Endothelial cell (in vitro differentiated cells): ENCODE measurements at regions not wholly inside any gene's neighbourhood (a gene's known extent, or its start where the extent isn't known, plus 50 kb on each side); places are given as distances from the start of the nearest gene placed in this dataset.

Experiments
- DNase-seq: peaks from one replicate; pipeline ENCODE4 v3.0.0; 2021; ENCODE audit warnings: low spot score
- H3K27ac Mint-ChIP-seq: one replicate; pipeline ENCODE4 v1.8.0; 2021; ENCODE audit warnings: mixed read lengths, inconsistent platforms; ENCODE audit not compliant: unreplicated experiment
- H3K27me3 Mint-ChIP-seq: one replicate; pipeline ENCODE4 v1.8.0; 2021; ENCODE audit warnings: mild to moderate bottlenecking, moderate library complexity, mixed read lengths, inconsistent platforms; ENCODE audit not compliant: unreplicated experiment
- H3K36me3 Mint-ChIP-seq: one replicate; pipeline ENCODE4 v1.8.0; 2021; ENCODE audit warnings: mild to moderate bottlenecking, low read depth, mixed read lengths, inconsistent platforms; ENCODE audit not compliant: unreplicated experiment
- H3K4me1 Mint-ChIP-seq: one replicate; pipeline ENCODE4 v1.8.0; 2021; ENCODE audit warnings: mild to moderate bottlenecking, mixed read lengths, inconsistent platforms; ENCODE audit not compliant: unreplicated experiment
- H3K4me3 Mint-ChIP-seq: one replicate; pipeline ENCODE4 v1.8.0; 2021; ENCODE audit warnings: mild to moderate bottlenecking, mixed read lengths, inconsistent platforms; ENCODE audit not compliant: unreplicated experiment
- H3K9me3 Mint-ChIP-seq: one replicate; pipeline ENCODE4 v1.8.0; 2021; ENCODE audit warnings: mixed read lengths, inconsistent platforms; ENCODE audit not compliant: unreplicated experiment
- TF ChIP-seq, protein P1 (sequence below): fragments of 200-600 bp; sonication (generic); IDR thresholded peaks from one replicate; pipeline ENCODE4 v1.5.0; 2021; ENCODE audit warnings: antibody characterized with exemption; ENCODE audit not compliant: unreplicated experiment

- DNase-seq: no peak
- no peaks in the 10 kb centered on the region for H3K9me3 Mint-ChIP-seq
- H3K4me1 Mint-ChIP-seq: peaks cover 17% of the 10 kb centered on the region
- TF ChIP-seq, protein P1, sequence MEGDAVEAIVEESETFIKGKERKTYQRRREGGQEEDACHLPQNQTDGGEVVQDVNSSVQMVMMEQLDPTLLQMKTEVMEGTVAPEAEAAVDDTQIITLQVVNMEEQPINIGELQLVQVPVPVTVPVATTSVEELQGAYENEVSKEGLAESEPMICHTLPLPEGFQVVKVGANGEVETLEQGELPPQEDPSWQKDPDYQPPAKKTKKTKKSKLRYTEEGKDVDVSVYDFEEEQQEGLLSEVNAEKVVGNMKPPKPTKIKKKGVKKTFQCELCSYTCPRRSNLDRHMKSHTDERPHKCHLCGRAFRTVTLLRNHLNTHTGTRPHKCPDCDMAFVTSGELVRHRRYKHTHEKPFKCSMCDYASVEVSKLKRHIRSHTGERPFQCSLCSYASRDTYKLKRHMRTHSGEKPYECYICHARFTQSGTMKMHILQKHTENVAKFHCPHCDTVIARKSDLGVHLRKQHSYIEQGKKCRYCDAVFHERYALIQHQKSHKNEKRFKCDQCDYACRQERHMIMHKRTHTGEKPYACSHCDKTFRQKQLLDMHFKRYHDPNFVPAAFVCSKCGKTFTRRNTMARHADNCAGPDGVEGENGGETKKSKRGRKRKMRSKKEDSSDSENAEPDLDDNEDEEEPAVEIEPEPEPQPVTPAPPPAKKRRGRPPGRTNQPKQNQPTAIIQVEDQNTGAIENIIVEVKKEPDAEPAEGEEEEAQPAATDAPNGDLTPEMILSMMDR: no peak
- H3K36me3 Mint-ChIP-seq: peaks cover 3% of the 10 kb centered on the region
- H3K4me3 Mint-ChIP-seq: no peak overlapping the region
- no peak overlapping the region for H3K27ac Mint-ChIP-seq
- peaks cover 18% of the 10 kb centered on the region for H3K27me3 Mint-ChIP-seq
Measured at GRCh38 chr7:155363852-155364600, 66.3 kb downstream of the INSIG1 start.

DNA sequence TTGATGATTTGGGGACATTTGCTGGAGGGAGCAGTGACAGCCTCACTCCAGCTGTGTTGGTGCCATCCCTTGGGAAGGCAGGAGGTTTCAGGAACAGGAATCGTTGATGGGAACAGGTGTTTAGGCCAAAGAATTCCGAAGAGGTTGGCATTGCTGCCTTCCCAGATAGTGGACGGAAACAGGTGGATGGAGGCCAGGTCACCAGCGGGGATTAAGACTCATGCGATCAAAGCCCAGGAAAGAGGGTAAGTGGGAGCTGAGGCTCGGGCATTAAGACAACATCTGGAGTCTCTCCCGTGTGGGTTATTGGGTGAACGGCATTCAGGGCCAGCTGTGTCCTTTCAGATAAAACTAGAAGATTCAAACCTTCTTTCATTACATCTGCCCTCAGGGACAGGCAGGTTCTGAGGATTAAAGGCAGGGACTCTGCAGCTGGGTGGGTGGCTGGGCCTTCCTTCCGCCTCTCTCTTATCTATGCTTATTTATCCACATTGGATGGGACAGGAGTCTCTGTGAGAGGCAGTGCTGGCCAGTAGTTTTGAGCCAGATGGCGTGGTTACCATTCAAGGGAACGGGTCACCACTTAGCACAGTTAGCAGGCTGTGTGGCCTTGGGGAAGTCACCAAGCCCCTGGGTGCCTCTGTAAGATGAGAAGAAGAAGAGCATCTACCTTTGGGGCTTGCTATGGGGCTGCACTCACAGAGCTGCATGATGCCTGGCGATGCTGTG is 67.6 kb downstream of the INSIG1 start:
- H3K9me3 Mint-ChIP-seq: no peaks in the 10 kb centered on the region
- H3K4me1 Mint-ChIP-seq: peaks cover 15% of the 10 kb centered on the region
- no peak overlapping the region for H3K27ac Mint-ChIP-seq
- no peak overlapping the region for H3K4me3 Mint-ChIP-seq
- no peak for DNase-seq
- H3K36me3 Mint-ChIP-seq: peaks cover 3% of the 10 kb centered on the region
- peaks cover 16% of the 10 kb centered on the region for H3K27me3 Mint-ChIP-seq
- TF ChIP-seq, protein P1: no peak

DNA sequence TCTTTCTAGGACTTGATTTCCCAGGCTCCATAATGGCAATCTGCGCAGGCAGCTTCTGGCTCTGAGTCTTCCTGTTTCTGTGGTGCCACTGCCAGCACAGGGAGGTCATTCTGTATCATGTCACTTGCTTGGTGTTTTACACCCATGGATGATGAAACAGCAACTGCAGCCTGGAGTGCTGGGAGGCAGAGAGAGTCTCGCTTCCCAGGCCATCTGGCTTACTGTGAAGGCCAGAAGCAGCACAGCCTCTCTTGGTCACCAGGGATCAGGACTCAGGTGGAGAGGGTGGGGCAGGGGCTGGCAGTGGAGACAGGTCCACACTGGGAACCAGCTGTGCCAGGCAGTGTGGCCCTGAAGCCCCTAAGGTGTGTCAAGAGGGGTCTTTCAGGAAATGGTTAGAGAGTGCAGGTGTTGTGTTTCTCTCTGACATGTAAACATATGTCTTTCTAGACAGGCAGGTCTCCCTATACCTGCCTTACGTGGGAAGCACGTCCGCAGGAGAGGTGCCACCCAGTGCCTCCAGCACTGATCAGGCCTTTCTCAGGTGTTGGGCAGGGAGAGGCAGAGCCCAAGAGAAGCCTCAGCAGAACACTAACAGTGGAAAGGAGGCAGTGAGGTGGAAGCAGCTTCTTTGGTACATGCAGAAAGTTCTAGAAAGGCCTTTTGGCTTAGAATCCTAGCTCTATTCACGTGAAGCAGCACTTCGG is 71.4 kb downstream of the INSIG1 start:
- Mint-ChIP-seq H3K27ac (no peak overlapping the region), H3K4me3 (no peak overlapping the region), H3K27me3 (peaks cover 25% of the 10 kb centered on the region), H3K4me1 (peaks cover 15% of the 10 kb centered on the region), H3K36me3 (peaks cover 3% of the 10 kb centered on the region), H3K9me3 (no peaks in the 10 kb centered on the region)
- no peak for DNase-seq
- TF ChIP-seq, protein P1: no peak

DNA sequence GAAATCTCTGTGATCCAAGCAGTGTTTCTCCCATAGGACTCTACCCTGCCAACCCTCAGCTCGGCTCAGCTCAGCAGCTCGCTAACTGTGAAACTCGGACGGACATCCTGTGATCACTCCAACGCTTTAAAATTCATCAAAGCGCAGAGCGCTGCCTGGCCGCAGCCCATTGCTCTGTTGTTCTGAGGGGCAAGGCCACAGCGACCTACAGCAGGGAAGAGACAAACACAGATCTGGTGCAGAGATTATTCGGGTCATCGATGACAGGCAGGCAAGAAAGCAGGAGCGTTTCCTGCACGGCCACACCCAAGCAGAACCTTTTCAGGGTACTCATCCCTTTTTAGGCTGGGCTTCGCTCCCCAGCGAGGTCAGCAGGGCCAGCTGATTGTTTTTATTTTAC is 72.1 kb downstream of the INSIG1 start:
- peaks cover 3% of the 10 kb centered on the region for H3K36me3 Mint-ChIP-seq
- no peak for DNase-seq
- peaks cover 17% of the 10 kb centered on the region for H3K4me1 Mint-ChIP-seq
- H3K27me3 Mint-ChIP-seq: peaks cover 21% of the 10 kb centered on the region
- no peak overlapping the region for H3K27ac Mint-ChIP-seq
- H3K4me3 Mint-ChIP-seq: no peak overlapping the region
- no peaks in the 10 kb centered on the region for H3K9me3 Mint-ChIP-seq
- TF ChIP-seq, protein P1: no peak
